Endothelial cell (in vitro differentiated cells): ENCODE measurements at regions not wholly inside any gene's neighbourhood (a gene's known extent, or its start where the extent isn't known, plus 50 kb on each side); places are given as distances from the start of the nearest gene placed in this dataset.

ENCODE experiments used
- DNase-seq: peaks from one replicate; pipeline ENCODE4 v3.0.0; 2021; ENCODE audit warnings: low spot score
- H3K27ac Mint-ChIP-seq: one replicate; pipeline ENCODE4 v1.8.0; 2021; ENCODE audit warnings: mixed read lengths, inconsistent platforms; ENCODE audit not compliant: unreplicated experiment
- H3K27me3 Mint-ChIP-seq: one replicate; pipeline ENCODE4 v1.8.0; 2021; ENCODE audit warnings: mild to moderate bottlenecking, moderate library complexity, mixed read lengths, inconsistent platforms; ENCODE audit not compliant: unreplicated experiment
- H3K36me3 Mint-ChIP-seq: one replicate; pipeline ENCODE4 v1.8.0; 2021; ENCODE audit warnings: mild to moderate bottlenecking, low read depth, mixed read lengths, inconsistent platforms; ENCODE audit not compliant: unreplicated experiment
- H3K4me1 Mint-ChIP-seq: one replicate; pipeline ENCODE4 v1.8.0; 2021; ENCODE audit warnings: mild to moderate bottlenecking, mixed read lengths, inconsistent platforms; ENCODE audit not compliant: unreplicated experiment
- H3K4me3 Mint-ChIP-seq: one replicate; pipeline ENCODE4 v1.8.0; 2021; ENCODE audit warnings: mild to moderate bottlenecking, mixed read lengths, inconsistent platforms; ENCODE audit not compliant: unreplicated experiment
- H3K9me3 Mint-ChIP-seq: one replicate; pipeline ENCODE4 v1.8.0; 2021; ENCODE audit warnings: mixed read lengths, inconsistent platforms; ENCODE audit not compliant: unreplicated experiment
- CTCF ChIP-seq: fragments of 200-600 bp; sonication (generic); IDR thresholded peaks from one replicate; pipeline ENCODE4 v1.5.0; 2021; ENCODE audit warnings: antibody characterized with exemption; ENCODE audit not compliant: unreplicated experiment

GRCh38 chr18:78416853-78417252 is 562.8 kb upstream of the SALL3 start:
- Mint-ChIP-seq H3K36me3 (peaks cover 20% of the 10 kb centered on the region), H3K9me3 (peaks cover 48% of the 10 kb centered on the region), H3K27me3 (peaks cover 15% of the 10 kb centered on the region), H3K27ac (no peak overlapping the region), H3K4me3 (no peak overlapping the region), H3K4me1 (no peaks in the 10 kb centered on the region)
- TF ChIP-seq CTCF, result no peak
- DNase-seq, result no peak

DNA sequence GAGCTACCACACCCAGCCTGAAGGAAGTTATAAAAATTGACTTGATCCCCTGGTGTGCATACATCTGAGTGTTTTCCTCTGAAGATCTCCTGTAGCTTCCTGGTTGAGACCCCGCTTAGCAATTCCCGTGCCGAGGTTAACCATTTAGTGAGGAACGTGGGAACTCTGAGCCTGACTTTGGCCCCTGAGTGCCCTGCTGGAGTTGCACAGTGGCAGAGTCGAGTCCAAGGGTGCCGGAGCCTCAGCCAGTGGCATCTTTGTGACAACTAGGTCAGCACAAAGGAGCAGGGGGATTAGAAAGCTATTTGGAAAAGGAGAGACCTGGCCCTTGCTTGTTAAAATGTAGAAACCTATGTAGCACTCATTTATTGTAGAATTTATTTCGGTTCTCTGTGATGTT is 561.2 kb upstream of the SALL3 start:
- Mint-ChIP-seq H3K9me3 (peaks cover 56% of the 10 kb centered on the region), H3K4me3 (no peak overlapping the region), H3K27ac (no peak overlapping the region), H3K36me3 (peaks cover 20% of the 10 kb centered on the region), H3K27me3 (peaks cover 15% of the 10 kb centered on the region), H3K4me1 (no peaks in the 10 kb centered on the region)
- no peak for TF ChIP-seq CTCF
- DNase-seq, result no peak

- H3K4me1 Mint-ChIP-seq, result no peaks in the 10 kb centered on the region
- H3K27ac Mint-ChIP-seq, result no peak overlapping the region
- peaks cover 54% of the 10 kb centered on the region for H3K9me3 Mint-ChIP-seq
- DNase-seq, result no peak
- H3K4me3 Mint-ChIP-seq, result no peak overlapping the region
- H3K27me3 Mint-ChIP-seq, result peaks cover 17% of the 10 kb centered on the region
- TF ChIP-seq CTCF, result no peak
- peaks cover 23% of the 10 kb centered on the region for H3K36me3 Mint-ChIP-seq
These were observed 560.4 kb upstream of the SALL3 start for GRCh38 chr18:78419171-78419570.

- H3K27me3 Mint-ChIP-seq, result peaks cover 15% of the 10 kb centered on the region
- TF ChIP-seq CTCF, result no peak
- peaks cover 22% of the 10 kb centered on the region for H3K36me3 Mint-ChIP-seq
- no peak overlapping the region for H3K27ac Mint-ChIP-seq
- DNase-seq, result no peak
- H3K9me3 Mint-ChIP-seq, result peaks cover 51% of the 10 kb centered on the region
- no peak overlapping the region for H3K4me3 Mint-ChIP-seq
- no peaks in the 10 kb centered on the region for H3K4me1 Mint-ChIP-seq
These were observed 559.5 kb upstream of the SALL3 start for GRCh38 chr18:78420116-78420515.

- Mint-ChIP-seq H3K4me1 (no peaks in the 10 kb centered on the region), H3K36me3 (peaks cover 19% of the 10 kb centered on the region), H3K27ac (no peak overlapping the region), H3K27me3 (peaks cover 12% of the 10 kb centered on the region), H3K4me3 (no peak overlapping the region), H3K9me3 (peaks cover 46% of the 10 kb centered on the region)
- DNase-seq, result no peak
- TF ChIP-seq CTCF, result no peak
These were observed 558.2 kb upstream of the SALL3 start for GRCh38 chr18:78421392-78421791.
